ENCODE measurements at regions not wholly inside any gene's neighbourhood (a gene's known extent, or its start where the extent isn't known, plus 50 kb on each side); places are given as distances from the start of the nearest gene placed in this dataset.
"Not testable (repeated sequence)": the region's sequence is repeated elsewhere in the genome, so short reads cannot be mapped to it uniquely, and the experiment has no call there.

DNA sequence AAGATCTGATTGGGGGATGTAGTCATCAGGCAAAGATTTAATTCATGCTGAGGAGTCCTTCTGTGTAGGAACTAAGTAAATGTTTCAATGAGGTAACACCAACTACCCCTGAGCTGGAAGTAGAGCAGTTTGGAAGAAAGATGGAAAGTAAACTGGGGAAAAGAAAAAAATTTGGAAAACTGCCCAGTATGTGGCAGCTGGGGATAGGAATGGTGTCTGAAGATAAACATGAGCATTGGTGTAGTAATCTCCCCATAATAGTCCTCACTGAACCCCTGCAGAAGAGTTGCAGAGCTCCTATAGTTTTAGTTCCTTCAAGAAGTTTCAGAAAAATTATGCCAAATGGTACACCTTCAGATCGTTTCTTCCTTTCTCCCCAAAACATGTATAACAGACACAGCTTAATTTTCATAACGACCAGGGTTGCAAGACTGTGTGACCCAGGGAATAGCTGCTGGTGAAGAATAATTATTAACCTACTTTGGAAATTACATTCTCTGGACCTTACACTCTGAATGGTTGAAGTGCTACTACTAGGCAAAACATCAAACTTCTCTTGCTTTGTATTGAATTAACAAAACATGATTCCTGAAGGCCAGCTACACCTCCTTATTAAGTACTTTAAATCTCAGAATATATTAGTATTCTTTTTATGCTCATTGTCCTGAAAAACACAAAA is 446.4 kb upstream of the NRG3 start:
- no peak for DNase-seq (ENCODE audit: low read depth, low spot score)

DNA sequence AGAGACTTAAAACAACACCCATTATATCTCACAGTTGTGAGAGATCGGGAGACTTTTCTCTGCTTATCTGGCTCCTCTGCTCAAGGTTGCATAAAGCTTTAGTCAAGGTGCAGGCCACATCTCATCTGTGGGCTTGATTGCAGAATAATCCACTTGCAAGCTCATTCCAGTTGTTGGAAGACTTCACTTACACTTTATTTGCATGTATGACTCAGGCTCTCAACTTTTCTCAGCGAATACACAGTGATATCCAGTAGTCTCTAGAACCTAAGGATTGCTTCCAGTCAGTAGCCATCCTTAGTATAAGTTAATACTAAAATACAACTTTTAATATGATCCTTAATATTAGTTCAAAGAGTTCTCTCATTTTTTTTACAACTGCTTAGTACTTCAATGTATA is 435.5 kb upstream of the NRG3 start:
- no peak for DNase-seq (ENCODE audit: low read depth, low spot score)

DNA sequence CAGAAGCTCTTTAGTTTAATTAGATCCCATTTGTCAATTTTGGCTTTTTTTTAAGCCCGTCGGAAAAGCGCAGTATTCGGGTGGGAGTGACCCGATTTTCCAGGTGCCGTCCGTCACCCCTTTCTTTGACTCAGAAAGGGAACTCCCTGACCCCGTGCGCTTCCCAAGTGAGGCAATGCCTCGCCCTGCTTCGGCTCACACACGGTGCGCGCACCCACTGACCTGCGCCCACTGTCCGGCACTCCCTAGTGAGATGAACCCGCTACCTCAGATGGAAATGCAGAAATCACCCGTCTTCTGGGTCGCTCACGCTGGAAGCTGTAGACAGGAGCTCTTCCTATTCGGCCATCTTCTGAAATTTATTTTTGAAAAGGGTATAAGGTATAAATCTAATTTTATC is 433.4 kb upstream of the NRG3 start:
- DNase-seq (ENCODE audit: low read depth, low spot score) = not testable (repeated sequence)

DNA sequence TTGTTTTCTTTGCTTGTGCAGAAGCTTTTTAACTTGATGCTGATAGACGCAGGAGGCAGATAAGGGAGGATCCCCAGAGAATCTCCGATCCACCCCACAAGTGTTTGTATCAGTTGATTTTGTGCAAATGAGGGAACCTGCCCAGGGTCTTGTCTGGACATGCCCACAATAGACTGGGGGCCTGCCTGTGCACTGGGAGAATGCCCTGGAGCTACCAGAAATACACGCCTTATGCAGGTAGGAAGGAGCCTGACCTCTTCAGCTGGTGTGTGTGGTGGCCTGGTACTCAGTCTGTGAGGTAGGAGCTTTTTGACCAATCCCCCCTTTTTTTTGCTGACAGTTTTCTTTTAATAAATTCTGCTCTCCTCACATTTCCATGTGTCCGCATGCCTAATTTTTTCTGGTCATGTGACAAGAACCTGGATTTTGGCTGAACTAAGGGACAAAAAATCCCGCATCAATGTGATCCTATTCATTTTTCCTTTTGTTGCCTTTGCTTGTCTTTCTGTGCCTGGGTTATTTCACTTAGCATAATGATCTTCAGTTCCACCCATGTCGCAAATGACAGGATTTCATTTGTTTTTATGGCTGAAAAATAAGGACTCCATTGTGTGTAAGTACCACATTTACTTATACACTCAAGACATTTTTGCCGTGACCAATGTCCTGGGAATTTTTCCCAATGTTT is 430.6 kb upstream of the NRG3 start:
- no peak for DNase-seq (ENCODE audit: low read depth, low spot score)

DNA sequence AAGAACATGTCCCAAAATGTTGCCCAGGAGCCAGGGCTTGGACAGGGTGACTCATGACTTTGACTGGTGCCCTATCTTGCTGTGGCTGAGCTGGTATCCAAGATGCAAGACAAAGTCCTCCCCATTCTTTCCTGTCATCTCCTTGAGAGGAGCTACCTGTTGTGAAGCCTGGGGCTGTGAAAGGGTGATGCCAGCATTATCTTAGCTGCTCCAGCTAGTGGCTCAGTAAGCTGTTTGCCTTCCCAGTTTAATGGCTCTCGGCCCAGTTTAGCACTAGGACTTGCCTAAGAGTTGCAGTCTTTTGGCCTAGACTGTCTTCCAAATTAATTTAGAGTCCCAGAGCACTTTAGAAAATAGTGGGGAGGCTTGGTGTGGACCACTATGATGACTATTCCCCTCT is 424.3 kb upstream of the NRG3 start:
- no peak for DNase-seq (ENCODE audit: low read depth, low spot score)

DNA sequence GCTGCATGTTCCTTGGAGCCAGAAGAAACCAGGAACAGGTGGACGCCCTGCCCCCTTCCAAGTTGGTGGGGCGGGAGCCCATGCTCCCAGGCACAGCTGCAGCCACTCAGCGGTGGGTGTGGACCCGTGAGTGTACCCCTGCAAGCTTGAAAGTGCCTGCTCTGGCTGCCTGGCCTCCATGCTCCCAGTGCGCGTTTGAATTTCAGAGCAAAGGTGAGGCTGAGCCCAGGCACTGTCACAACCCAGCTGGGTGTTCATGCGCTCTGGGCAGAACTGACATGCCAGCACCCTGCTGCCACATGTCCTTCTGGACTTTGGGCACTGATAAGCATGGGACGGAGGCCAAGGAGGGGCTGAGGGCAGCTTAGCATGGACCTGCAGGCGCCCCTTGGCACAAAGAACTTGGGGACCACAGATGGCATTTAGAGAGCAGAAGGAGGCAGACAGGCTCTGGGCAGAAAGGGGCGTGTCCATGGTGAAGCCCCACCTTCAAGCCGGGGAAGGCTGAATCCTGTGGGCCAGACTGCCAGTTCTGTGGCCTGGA is 402.0 kb upstream of the NRG3 start:
- DNase-seq (ENCODE audit: low read depth, low spot score) = no peak

DNA sequence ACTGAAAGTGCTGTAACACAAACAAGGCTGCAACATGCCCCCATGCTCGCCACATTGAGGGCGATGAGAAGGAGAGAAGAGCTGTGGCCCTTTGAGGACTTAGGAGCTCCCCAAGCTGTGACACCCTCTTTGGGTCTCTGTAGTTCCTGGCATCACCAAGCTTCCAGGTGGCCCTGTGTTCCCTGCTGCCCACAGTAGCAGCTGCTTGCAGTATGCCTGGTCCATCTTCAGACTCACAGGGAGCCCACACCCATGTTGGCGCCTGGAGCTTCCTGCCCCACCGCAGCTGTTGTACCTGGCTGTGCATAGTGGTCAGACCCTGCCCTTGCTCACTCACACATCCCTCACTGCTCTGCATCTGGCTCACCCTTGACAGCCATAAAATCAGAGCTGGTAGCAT is 401.2 kb upstream of the NRG3 start:
- no peak for DNase-seq (ENCODE audit: low read depth, low spot score)

DNA sequence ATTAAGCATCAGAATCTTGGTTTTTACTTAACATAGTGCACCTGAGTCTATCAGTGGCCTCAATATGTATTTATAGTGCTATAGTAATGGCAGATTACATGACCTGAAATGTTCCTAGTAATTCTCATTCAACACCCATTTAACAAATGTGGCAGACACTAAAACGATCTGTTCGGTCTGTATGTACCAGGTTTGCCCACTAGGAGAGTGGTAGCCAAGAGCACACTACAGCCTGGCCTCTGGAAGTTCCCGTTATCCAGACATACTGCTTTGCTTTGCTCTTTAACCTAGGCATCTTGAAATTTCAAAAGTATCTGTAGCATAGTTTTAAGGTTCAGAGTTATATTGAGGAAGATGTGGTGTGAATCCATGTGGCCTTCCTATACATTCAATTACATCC is 395.7 kb upstream of the NRG3 start:
- DNase-seq (ENCODE audit: low read depth, low spot score) = no peak

DNA sequence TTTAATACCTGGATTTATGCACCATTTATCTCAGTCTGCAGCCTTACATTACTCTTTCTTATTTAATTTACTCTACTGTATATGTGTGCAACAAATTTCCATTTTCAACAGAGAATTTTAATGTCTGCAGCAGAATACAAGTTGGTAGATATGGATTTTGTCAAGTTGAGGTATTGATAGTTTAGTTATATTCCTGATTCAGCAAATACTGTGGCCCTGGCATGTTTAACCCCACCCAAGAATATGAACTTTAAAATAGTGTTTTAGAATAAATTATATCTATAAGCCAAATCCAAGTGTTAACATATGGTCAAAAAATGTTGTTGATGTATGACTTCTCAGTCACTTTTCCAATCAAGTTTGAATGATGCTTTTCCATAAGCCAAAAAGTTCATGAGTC is 378.4 kb upstream of the NRG3 start:
- DNase-seq (ENCODE audit: low read depth, low spot score) = no peak

DNA sequence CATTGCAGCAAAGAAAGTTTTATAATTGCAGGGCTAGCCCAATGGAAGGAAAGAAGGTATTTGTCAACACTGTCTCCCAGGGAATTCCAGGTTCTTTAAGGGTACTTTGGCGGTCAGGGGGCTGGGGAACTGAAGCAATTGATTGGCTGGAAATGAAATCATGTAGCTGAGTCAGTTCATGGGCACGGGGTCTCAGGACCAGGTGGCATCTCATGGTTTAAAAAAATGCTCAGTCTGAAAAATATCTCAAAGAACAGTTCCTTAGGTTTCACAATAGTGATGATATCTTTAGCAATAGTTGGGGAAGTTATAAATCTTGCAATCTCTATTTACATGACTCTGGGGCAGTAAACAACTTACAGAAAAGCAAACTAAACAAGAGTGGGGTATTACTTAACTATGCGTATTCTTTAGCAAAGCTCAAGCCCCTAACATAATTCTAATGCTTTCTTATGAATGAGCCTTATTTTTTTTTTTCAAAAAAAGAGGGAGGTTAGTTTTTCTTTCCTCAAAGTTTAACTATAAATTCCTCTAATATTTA is 376.9 kb upstream of the NRG3 start:
- no peak for DNase-seq (ENCODE audit: low read depth, low spot score)

DNA sequence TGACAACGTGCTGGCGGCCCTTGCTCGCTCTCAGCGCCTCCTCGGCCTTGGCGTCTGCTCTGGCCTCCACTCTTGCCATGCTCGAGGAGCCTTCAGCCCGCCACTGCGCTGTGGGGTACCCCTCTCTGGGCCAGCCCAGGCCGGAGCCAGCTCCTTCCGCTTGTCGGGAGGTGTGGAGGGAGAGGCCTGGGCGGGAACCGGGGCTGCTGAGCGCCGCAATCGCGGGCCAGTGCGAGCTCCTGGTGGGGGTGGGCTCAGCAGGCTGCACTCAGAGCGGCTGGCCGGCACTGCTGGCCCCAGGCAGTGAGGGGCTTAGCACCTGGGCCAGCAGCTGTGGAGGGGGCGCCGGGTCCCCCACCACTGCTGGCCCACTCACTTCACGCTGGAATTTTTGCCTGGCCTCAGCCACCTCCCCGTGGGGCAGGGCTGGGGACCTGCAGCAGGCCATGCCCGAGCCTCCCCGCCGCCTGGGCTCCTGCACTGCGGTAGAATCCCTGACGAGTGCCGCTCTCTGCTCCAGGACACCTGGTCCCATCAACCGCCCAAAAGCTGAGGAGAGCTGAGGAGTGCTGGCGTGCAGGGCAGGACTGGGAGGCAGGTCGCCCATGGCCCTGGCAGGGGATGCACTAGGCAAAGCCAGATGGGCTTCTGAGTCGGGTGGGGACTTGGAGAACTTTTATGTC is 372.2 kb upstream of the NRG3 start:
- no peak for DNase-seq (ENCODE audit: low read depth, low spot score)

DNA sequence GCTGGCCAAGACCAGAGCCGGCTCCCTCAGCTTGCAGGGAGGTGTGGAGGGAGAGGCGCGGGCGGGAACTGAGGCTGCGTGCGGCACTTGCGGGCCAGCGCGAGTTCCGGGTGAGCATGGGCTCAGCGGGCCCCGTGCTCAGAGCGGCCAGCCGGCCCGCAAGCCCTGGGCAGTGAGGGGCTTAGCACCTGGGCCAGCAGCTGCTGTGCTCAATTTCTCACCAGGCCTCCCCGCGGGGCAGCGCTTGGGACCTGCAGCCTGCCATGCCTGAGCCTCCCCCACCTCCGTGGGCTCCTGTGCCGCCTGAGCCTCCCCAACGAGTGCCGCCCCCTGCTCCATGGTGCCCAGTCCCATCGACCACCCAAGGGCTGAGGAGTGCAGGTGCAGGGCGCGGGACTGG is 369.2 kb upstream of the NRG3 start:
- not testable (repeated sequence) for DNase-seq (ENCODE audit: low read depth, low spot score)

DNA sequence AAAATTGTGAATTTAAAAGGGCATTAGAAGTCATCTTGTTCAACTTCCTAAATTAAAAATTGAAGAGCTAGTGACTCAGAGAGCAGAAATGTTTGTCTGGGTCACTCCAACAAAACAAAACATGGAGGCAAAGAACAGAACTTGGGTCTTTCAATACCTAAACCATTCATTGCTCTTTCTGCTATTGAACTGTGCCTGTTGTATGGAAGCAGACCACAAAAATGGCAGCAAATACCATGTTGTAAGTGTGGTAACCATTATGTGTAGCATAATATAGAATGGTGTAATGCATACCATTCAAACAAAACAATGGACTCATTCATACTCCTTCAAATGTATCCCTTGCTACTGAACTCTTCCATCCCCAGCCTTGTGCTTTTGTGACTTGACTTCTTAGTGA is 360.2 kb upstream of the NRG3 start:
- no peak for DNase-seq (ENCODE audit: low read depth, low spot score)

DNA sequence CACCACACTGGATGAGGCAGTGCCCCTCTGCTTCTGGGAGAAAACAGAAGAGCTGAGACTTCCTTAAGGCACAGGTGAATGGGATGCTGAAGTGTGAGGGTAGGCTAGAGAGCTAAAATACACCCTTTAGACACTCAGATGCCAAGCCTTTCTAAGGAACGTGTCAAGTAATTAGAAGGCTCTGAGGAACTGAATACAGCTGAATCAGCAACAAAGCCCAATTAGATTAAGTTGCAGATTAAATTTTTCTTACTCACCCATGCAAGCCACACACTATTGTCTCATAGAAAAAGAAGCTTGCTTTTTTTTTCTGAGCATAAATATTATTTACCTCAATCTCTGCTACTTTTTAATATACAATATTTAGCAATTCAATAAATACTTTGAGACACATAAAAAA is 354.3 kb upstream of the NRG3 start:
- no peak for DNase-seq (ENCODE audit: low read depth, low spot score)

DNA sequence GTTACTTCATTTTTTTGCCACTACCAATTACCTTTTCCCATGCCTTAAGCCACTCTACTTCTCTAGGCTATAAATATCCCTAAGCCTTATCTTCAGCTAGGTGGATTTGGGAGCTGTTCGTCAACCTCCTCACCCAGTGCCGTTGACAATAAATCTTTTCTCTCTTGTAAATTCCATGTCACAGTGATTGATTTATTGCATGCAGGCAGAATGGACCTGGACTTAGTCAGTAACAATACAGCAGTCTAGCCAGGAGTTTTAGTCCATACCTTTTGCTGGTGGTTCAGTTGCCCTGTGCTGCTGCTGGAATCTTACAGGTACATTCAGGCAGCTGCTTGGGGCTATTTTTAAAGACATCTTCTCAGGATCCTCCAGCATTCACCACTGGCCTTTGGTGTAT is 350.5 kb upstream of the NRG3 start:
- no peak for DNase-seq (ENCODE audit: low read depth, low spot score)

DNA sequence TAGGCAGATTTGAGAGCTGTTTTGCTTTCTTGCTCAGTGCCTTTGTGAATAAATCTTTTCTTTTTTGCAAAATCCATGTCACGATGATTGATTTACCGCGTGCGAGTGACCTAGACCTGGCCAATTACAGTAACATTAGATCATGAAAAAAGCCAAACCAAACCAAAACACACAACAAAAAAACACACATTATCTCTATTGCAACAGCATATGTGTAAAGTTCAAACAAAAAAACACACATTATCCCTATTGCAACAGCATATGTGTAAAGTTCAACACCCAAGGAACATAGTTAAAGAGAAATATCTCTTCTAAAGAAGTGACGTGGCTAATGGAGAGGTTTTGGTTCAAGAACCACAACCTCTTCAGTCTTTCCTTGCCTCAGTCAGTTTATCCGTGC is 342.6 kb upstream of the NRG3 start:
- DNase-seq (ENCODE audit: low read depth, low spot score) = no peak

DNA sequence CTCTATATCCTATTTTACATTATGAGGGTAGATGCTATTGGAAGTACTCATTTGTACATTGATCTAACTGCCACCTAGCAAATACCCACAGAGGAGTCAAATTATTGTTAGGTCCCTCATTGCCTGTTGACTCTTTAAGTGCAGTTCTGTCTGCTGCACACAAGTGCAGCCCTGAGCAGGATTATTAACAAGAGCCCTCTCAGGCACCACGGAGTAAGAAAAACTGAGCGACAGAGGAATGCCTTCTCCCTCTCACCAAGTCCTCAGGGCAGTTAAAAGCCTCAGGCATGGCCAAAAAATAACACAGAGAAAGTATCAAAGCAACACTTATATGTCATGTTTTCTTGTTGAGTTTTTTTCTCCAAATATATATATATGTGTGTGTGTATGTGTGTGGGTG is 340.0 kb upstream of the NRG3 start:
- DNase-seq (ENCODE audit: low read depth, low spot score) = no peak

DNA sequence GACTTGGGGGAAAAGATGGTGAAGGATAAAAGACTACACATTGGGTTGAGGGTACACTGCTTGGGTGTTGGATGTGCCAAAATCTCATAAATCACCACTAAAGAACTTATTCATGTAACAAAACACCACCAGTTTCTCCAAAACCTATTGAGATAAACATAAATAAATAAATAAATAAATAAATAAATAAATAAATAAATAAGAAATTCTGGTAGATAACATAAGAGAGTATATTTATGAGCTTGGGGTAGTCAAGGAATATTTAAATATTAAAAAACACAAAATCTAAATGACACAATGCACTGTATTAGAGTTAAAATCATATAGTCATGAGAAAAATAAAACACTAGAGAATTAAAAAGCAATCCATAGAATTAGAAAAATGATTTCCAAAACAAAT is 333.5 kb upstream of the NRG3 start:
- no peak for DNase-seq (ENCODE audit: low read depth, low spot score)

DNA sequence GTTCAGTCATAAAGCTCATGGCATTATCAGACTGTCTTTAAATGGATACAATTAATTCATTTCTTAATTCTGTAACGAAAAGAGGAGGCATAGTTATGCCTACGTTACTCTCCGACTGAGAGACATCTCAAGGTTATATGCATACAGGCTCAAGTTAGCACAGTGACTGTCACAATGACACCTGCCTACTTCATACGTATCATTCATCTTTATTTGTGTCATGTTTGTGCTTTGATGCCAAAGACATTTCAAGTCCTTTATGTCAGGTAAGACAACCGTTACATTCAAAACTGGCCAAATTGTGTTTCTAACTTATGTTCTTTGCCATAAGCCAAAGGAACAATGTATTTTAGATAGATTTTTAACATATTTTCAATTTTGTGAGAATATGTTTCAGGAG is 328.8 kb upstream of the NRG3 start:
- no peak for DNase-seq (ENCODE audit: low read depth, low spot score)

DNA sequence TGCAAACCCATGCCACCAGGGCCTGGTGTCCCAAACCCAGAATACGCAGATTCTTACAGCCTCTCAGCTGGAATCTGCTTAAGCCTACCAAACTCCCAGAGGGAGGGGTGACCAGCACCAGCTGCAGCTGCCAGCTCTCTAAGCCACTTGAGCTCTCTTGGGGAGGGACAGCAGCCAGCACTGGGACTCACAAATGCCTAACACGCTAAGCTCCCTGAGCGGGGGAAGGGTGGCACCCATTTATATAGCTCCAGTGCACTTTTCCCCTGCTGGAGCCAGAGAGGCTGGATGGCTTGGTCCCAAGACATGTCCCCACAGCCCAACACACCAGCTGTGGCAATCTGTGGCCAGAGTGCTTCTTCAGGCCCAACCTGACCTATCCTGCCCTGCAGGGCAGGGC is 326.8 kb upstream of the NRG3 start:
- no peak for DNase-seq (ENCODE audit: low read depth, low spot score)

DNA sequence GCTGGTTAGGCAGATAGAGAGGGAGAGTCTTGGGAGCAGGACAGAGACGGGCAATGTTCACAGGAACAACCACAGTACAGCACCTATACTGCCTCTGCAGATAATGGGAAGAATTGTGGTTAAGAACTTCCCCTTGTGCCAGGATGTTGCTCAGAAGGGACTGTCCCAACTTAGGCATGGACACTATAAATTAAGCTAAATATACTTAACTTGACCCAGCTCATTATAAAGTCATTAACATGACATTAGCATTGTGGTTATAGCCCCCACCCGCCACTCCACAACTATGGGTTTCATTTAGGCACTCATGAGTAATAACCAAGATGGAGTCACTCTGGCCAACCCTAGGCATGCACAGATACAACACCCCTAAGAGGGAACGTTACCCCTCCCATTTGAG is 310.9 kb upstream of the NRG3 start:
- no peak for DNase-seq (ENCODE audit: low read depth, low spot score)

DNA sequence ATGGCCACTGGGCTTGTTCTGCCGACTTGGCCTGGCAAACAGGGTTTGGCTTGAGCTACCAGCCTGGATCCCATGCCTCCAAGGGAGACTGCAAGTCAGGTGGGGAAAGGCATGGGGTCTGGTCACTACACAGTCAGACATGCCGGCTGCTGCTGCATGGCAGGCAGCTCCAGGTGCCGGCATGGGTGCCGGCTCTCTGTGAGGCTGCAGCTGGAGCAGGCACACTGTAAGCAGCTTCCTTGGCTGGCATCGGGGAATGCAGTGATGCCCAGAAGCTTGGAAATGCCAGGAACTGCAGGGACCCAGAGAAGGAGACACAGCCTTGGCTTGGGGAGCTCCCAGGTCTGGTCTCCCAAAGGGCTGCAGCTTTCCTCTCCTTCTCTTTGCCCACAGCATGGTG is 305.5 kb upstream of the NRG3 start:
- no peak for DNase-seq (ENCODE audit: low read depth, low spot score)

DNA sequence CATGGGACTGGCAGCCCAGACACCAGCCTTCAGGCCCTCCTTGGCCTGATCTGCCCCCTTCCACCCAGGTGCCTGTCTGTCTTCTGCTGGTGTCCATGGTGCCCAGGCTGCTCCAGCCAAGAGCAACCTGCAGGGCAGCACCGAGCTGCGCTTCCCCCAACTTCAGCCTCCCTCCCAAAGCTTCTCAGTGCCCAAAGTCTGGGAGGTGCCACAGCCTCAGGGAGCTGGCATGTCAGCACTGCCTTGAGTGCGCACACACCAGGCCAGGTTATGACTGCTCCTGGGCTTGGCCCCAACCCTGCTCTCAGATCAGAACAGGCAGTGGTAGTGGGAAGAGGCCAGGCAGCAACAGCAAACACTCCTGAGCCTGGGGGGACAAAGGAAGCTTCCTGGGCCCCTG is 304.6 kb upstream of the NRG3 start:
- DNase-seq (ENCODE audit: low read depth, low spot score) = no peak

Measured in iPS DF 19.7 (cell line).